COLO829 (cell line): ENCODE measurements at regions not wholly inside any gene's neighbourhood (a gene's known extent, or its start where the extent isn't known, plus 50 kb on each side); places are given as distances from the start of the nearest gene placed in this dataset.

Experiments used
- DNase-seq: peaks from one replicate; pipeline ENCODE4 v3.0.0; 2012; ENCODE audit warnings: low spot score

DNA sequence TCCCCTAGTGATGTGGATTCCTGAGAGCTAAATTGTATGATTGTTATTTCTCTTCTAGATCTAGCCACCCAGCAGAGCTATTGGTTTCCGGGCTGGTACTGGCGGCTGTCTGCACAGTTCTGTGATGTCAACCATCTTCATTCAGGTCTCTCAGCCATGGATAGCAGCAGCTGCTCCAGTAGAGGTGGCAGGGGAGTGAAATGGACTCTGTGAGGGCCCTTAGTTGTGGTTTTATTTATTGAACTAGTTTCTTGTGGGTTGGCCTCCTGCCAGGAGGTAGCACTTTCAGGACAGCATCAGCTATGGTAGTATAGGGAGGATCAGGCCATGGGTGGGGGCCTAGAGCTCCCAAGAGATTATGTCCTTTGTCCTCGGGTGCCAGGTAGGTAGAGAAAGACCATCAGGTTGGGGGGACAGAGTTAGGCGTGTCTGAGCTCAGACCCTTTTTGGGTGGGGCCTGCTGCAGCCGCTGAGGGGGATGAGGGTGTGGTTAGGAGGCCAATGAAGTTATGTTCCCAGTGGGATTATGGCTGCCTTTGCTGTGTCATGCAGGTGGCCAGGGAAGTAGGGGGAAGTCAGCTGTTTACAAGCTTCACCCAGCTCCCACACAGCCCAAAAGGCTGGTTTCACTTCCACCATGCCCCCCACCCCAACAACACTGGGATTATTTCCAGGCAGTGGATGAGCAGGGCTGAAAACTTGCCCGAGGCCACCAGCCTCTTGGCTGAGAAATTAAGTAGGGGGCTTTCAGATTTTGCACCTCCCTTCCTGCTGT lies 55.1 kb upstream of the RGS4 start:
- no peak for DNase-seq

GRCh38 chr1:163006051-163006834 lies 62.9 kb upstream of the RGS4 start:
- no peak for DNase-seq

GRCh38 chr1:162997499-162998285 lies 71.5 kb upstream of the RGS4 start:
- no peak for DNase-seq

DNA sequence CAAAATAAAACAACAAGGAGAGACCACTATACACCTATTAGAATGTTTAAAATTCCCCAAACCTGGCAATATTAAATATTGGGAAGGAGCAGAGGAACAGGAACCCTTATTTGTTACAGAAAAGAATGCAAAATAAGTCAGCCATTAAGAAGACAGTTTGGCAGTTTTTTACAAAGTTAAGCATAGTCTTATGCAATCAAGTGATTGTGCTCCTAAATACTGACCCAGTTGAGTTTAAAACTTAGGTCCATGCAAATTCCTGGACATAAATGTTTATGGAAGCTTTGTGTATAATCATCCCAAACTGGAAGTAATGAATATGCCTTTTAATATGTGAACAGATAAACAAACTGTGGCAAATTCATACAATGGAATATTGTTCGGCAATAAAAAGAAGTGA lies 72.9 kb upstream of the RGS4 start:
- no peak for DNase-seq

DNA sequence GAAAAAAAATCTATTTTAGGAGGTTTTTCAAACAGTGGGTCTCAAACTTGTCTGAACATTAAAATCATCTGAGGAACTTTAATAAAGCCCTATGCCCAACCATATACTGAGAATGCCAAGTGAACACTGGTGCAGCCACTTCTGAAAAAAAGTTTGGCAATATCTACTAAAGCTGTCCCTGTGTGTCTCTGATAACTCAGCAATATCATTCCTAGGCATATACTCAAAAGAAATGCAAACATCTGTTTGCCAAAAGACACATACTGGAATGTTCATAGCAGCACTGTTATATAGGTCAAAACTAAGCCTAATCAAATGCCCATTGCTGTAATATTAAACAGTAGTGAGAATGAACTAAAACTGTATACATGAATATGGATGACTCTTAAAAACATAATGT lies 74.2 kb upstream of the RGS4 start:
- DNase-seq = no peak

DNA sequence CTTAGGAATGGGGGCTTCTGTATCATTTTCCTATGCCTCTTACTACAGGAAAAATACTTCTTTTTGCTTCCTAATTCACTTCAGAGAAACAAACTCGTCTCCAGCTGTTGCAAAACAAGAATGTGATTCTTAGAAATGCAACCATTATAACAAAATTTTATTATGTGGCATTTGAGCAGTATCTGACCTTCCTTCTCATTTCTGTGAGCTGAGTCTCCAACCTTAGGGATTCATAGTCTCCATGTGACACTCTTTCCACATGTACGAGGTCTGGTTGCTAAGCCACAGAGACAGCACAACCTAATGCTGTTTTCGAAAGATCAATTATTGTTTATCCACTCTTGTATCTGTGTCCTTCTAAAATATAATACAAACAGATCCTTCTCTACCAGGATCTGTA lies 75.3 kb upstream of the RGS4 start:
- DNase-seq = no peak

DNA sequence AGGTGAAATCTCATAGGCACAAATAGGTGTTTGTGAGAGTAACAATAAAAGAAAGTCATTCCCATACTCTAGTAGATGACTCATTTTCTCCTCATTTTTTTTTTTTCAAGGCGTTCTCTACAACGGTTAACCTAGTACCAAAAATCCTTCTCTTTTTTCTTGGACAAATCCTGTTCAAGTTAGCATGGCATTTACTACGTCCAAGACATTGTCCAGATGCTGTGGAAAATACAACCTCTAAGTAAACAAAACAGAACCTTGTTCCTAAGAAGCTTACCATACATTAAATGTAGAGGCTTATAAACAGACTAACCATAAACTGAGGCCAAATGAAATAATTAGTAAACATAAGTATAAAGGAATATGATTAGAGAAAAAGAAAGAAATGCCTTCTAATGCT lies 76.2 kb upstream of the RGS4 start:
- DNase-seq = no peak

GRCh38 chr1:162991444-162991843 lies 77.7 kb upstream of the RGS4 start:
- DNase-seq = no peak

GRCh38 chr1:162990665-162991064 lies 78.5 kb upstream of the RGS4 start:
- no peak for DNase-seq

- DNase-seq = no peak
Observed at GRCh38 chr1:162988869-162989268, 80.3 kb upstream of the RGS4 start.

GRCh38 chr1:162987866-162988265 lies 81.3 kb upstream of the RGS4 start:
- no peak for DNase-seq

- no peak for DNase-seq
Observed at GRCh38 chr1:162985816-162986435, 83.2 kb upstream of the RGS4 start.

DNA sequence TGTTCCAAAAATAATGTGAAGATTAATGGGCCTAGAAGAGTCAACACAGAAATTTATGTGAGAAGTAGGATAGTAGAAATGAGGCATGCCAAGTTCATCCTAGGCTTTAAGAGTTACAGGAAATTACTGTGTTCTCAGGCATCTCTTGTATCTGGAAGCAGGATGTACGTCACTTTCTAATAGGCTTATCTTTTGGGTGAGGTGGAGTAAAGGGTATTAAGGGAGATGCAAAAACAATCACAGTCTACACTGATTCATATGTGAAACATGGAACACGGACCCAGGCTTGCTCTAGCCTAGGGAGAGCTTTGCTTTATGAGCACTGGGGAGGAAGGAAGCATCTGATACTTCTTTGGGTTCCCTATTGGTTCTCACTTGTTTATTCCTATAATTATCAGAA lies 84.5 kb upstream of the RGS4 start:
- DNase-seq = no peak

DNA sequence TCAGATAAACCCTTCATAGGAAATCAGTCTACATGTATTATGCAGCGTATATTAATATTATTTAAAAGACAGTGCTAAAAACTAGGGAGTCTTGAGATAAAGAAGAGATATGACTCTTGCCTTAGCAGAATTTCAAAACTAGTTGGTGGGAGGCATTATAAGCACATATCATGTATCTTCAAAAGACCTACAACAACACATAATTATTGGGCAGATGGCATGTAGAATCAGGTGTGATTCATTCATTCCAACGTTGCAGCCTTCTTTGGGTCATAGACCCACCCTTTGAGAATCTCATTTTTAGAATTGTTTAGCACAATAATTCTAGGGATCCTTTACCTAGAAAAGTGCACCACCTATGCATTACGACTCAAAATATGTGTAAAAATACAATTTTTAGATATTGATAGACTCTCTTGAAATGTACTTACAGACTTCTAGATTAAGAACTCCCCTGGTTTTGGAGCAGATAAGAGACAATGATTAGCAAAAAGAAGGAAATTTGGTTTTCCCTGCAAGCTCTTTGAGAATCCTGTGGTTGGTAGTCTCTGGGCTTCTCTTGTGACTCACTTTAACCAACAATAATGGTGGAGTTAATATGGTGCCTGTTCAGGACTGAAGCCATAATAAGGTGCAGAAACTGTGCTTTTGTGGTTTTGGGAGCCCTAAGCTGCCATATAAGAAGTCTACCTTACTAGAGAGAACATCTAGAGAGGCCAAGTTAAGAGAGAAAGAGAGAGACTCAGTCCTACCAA lies 85.3 kb upstream of the RGS4 start:
- no peak for DNase-seq

DNA sequence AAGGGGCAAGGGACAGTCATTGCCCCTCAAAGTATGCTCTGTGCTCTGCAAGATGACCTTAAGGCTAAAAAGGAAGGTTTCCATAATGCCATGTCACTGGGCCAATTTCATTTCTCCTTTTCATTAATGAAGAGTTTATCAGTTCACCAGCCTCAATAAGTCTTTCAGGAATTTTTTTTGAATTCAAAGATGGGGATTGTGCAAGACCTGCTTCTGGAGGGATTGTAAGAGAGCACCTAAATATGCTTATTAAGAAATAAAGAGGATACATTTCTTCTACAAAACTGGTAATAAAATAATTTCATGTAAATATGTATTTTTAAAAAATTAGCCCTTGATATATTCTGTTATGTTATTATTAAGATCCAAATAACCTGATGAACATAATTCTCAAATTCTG lies 86.8 kb upstream of the RGS4 start:
- DNase-seq = no peak

DNA sequence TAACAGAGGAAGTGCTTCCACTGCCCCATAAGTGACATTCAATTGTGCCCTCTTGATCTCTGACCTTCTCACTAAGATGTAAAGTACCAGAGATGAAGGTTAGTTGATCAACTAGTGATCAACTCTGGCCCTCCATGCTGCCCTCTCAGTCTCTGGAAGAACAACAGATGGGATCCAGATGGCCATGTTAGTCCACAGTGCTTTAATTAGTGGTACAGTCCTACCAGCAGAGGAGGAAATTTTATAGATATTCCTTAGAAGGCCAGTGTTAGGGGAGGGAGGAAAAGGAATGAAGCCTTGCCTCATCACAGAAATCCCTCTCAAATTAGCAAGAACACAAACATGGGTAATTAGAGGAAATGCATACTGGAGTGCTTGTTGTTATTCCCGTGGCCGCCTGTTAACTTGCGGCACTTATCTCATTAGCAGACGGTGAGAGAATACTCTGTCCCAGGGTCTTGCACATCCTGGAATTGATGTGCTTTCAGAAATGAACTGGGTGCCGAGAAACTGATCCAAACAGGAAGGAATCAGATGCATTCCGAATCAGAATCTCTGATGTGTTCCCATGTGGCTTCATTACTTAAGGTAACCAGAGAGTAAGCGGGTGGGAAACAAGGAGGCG lies 91.1 kb upstream of the RGS4 start:
- no peak for DNase-seq

- no peak for DNase-seq
Observed at GRCh38 chr1:162976628-162977027, 92.5 kb upstream of the RGS4 start.

DNA sequence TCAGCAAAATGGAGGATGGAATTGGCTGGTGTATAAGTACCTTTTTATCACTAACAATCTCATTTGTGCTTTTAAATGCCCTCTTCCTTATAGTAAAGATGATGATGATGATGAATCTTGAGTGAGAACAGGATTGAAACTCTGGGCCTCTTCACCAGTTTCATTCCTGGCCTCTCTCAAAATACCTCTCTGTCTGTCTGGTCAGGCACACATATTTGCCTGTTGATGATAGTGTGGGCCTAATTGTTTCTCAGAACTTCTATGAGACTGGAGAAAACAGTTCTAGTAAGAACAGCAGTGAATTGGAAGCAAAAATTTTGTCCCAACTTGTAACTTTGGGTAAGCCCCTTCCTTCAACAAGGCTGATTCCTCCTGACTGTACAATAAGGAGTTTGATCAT lies 94.4 kb upstream of the RGS4 start:
- no peak for DNase-seq

GRCh38 chr1:162973381-162973795 lies 95.8 kb upstream of the RGS4 start:
- peak; percentile 60 for DNase-seq

DNA sequence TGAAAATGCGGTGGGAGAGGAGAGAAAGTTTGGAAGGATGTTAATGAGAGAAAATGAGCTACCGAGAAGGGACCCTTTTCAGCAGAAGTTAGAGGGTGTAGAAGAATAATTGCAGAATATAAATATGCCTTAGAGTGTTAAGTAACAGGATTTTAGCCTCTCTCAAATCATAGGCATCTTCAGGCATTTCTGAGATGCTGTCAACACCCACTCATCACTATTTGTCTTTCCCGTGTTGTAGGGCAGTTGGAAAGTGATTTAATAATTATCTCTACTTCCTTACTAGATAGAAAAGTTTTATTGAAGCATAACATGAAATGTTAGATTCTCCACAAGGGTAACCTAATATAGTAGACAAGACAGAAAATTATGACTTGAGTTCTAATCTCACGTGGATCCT lies 96.4 kb upstream of the RGS4 start:
- no peak for DNase-seq

DNA sequence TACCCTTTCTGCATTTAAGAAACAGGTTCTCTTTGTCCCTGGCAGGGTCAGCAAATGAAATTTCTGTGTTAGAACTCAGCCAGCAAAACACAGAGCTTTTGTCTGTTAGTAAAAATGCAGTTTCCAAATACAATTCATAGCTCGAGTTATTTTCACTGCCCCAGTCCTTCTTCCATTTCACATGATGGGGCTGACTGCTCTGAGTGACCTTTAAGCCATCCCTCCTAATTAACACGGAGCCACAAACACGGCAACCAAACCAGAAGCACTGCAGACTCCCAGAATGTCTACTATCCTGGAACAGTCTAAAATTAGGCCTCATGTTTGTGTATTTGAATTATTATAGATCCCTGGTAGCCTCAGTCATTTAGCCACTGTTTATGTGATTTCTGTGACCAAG lies 99.1 kb upstream of the RGS4 start:
- peak; percentile 35 for DNase-seq
